ENCODE measurements at regions not wholly inside any gene's neighbourhood (a gene's known extent, or its start where the extent isn't known, plus 50 kb on each side); places are given as distances from the start of the nearest gene placed in this dataset.

DNA sequence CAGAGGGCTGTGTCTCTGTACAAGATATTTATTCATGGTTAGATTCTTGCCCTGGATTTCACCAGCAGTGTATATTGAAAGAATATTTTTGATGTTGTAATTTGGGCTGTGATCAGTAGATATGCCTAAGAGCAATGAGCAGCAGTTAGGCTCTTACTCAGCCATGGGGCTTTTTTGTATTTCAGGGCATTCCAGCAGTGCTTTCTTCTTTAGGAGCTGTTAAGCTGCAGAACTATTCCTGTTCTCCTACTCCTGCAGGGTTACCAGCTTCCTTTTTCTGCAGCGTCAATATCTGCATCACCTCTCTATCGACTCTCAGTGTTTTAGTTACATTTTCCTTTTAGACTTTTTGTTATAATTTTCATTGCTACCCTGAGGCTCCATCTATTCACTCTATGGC lies 206.2 kb downstream of the SLCO4C1 start:
- TF ChIP-seq, protein P1, sequence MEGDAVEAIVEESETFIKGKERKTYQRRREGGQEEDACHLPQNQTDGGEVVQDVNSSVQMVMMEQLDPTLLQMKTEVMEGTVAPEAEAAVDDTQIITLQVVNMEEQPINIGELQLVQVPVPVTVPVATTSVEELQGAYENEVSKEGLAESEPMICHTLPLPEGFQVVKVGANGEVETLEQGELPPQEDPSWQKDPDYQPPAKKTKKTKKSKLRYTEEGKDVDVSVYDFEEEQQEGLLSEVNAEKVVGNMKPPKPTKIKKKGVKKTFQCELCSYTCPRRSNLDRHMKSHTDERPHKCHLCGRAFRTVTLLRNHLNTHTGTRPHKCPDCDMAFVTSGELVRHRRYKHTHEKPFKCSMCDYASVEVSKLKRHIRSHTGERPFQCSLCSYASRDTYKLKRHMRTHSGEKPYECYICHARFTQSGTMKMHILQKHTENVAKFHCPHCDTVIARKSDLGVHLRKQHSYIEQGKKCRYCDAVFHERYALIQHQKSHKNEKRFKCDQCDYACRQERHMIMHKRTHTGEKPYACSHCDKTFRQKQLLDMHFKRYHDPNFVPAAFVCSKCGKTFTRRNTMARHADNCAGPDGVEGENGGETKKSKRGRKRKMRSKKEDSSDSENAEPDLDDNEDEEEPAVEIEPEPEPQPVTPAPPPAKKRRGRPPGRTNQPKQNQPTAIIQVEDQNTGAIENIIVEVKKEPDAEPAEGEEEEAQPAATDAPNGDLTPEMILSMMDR (IDR thresholded peaks at IDR 0.05) = no peak
- TF ChIP-seq TCF7L2 (IDR thresholded peaks at IDR 0.05; ENCODE audit: low read depth, low read length) (no peak), POLR2AphosphoS5 (IDR thresholded peaks at IDR 0.05; ENCODE audit: low read depth, low read length) (no peak)
